PC-3 (cell line): ENCODE measurements at regions not wholly inside any gene's neighbourhood (a gene's known extent, or its start where the extent isn't known, plus 50 kb on each side); places are given as distances from the start of the nearest gene placed in this dataset.

Experiments used
- ATAC-seq: fragments of 200-7000 bp; cut with Tn5 transposase; 2 replicates; pipeline ENCODE4 v1.9.1; 2020; ENCODE audit warnings: mild to moderate bottlenecking, moderate library complexity
- BruUV-seq: library from RNA; stranded (reverse); fragments of 400-500 nt; replicated peaks from 2 replicates; lab custom pipeline; 2021; lab: Mats Ljungman, UMichigan
- CTCF ChIA-PET: fragments of 300-600 bp; sonication (Branson Sonifier 250); formaldehyde crosslinking; loops from one replicate; lab custom pipeline; 2022; ENCODE audit warnings: antibody characterized with exemption; lab: Charles Lee
- POLR2A ChIA-PET: fragments of 300-600 bp; sonication (Branson Sonifier 250); formaldehyde crosslinking; loops from one replicate; lab custom pipeline; 2022; ENCODE audit warnings: antibody characterized with exemption; ENCODE audit not compliant: unreplicated experiment; lab: Charles Lee
- DNase-seq: peaks from one replicate; pipeline ENCODE4 v3.0.0-alpha.2; 2015
- H2AFZ ChIP-seq: fragments of 300-600 bp; sonication (generic); 2 replicates; pipeline ENCODE4 v1.6.0; 2016; ENCODE audit warnings: antibody characterized with exemption, low read length
- H3F3A ChIP-seq: fragments of 300-600 bp; sonication (generic); one replicate; pipeline ENCODE4 v1.6.0; 2017; ENCODE audit warnings: antibody characterized with exemption, low read length, control low read depth, mild to moderate bottlenecking; ENCODE audit not compliant: unreplicated experiment
- H3K27ac ChIP-seq: fragments of 300-600 bp; sonication (generic); 2 replicates; pipeline ENCODE4 v1.5.1; 2016; ENCODE audit warnings: mild to moderate bottlenecking, low read length
- H3K27me3 ChIP-seq: fragments of 300-600 bp; sonication (generic); 2 replicates; pipeline ENCODE4 v1.6.1; 2016; ENCODE audit warnings: low read length, mixed read lengths
- H3K36me3 ChIP-seq: fragments of 300-600 bp; sonication (generic); 2 replicates; pipeline ENCODE4 v1.6.1; 2016; ENCODE audit warnings: low read depth, mixed run types, low read length, mixed read lengths
- H3K4me1 ChIP-seq: fragments of 300-600 bp; sonication (generic); 2 replicates; pipeline ENCODE4 v1.5.1; 2016; ENCODE audit warnings: low read length; ENCODE audit not compliant: insufficient read depth
- H3K4me2 ChIP-seq: fragments of 300-600 bp; sonication (generic); 2 replicates; pipeline ENCODE4 v1.6.0; 2016; ENCODE audit warnings: low read length
- H3K4me3 ChIP-seq: fragments of 300-600 bp; sonication (generic); 2 replicates; pipeline ENCODE4 v1.5.1; 2016; ENCODE audit warnings: mild to moderate bottlenecking, low read length, mixed read lengths
- H3K79me2 ChIP-seq: fragments of 300-600 bp; sonication (generic); 2 replicates; pipeline ENCODE4 v1.6.1; 2017; ENCODE audit warnings: low read length, mixed read lengths
- H3K9ac ChIP-seq: fragments of 300-600 bp; sonication (generic); 2 replicates; pipeline ENCODE4 v1.6.0; 2016; ENCODE audit warnings: mild to moderate bottlenecking, low read length
- H3K9me2 ChIP-seq: fragments of 300-600 bp; sonication (generic); replicated peaks from 2 replicates; pipeline ENCODE4 v1.6.1; 2016; ENCODE audit warnings: mixed run types, low read length, mixed read lengths
- H3K9me3 ChIP-seq: fragments of 300-600 bp; sonication (generic); 2 replicates; pipeline ENCODE4 v1.6.1; 2016; ENCODE audit warnings: low read length, mixed read lengths
- H4K20me1 ChIP-seq: fragments of 300-600 bp; sonication (generic); 2 replicates; pipeline ENCODE4 v1.6.1; 2016; ENCODE audit warnings: low read length, mixed read lengths
- CTCF ChIP-seq: fragments of 300-600 bp; sonication (generic); conservative IDR thresholded peaks from 2 replicates; pipeline ENCODE4 v1.5.1; 2017; ENCODE audit warnings: antibody characterized with exemption, low read depth, mild to moderate bottlenecking, low read length
- EZH2 ChIP-seq: fragments of 300-600 bp; sonication (generic); IDR thresholded peaks from one replicate; pipeline ENCODE4 v1.6.1; 2017; ENCODE audit warnings: antibody characterized with exemption, mild to moderate bottlenecking, low read length; ENCODE audit not compliant: unreplicated experiment
- EZH2phosphoT487 ChIP-seq: fragments of 300-600 bp; sonication (generic); IDR thresholded peaks from 2 replicates; pipeline ENCODE4 v1.6.1; 2018; ENCODE audit warnings: mild to moderate bottlenecking, antibody characterized with exemption, low read length, borderline replicate concordance
- intact Hi-C: fragments of 100-400 bp; cut with micrococcal nuclease; formaldehyde crosslinking; loops from 2 replicates; pipeline ENCODE4 v1.9.0; 2023

DNA sequence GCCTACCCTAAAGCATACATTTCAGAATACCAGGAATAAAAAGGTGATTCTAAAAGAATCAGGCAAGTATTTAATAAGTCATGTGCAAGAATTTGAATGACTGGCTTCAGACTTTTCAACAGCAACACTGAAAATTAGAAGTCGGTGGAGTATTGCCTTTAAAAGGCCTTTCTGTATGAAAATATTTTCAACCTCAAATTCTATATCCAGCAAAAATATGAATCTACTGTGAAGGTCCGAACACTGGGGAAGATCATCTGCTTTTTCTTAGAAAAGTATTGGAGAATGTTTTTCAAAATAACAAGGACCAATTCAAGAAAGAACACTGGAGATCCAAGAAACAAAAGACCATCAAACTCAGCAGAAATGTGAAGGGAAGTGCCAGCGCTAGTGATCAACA is 459.5 kb upstream of the KLF12 start:
- H3K9me3 ChIP-seq, result no peaks in the 10 kb centered on the region
- no TSS peak for BruUV-seq
- no peaks in the 10 kb centered on the region for H3K36me3 ChIP-seq
- H3K9ac ChIP-seq, result no peak overlapping the region
- H2AFZ ChIP-seq, result no peak overlapping the region
- H3K4me1 ChIP-seq, result no peaks in the 10 kb centered on the region
- CTCF ChIA-PET, result no interaction called here
- H3K27ac ChIP-seq, result no peak overlapping the region
- ATAC-seq, result no peak
- H3K79me2 ChIP-seq, result no peaks in the 10 kb centered on the region
- no peak overlapping the region for H3K4me2 ChIP-seq
- no peak overlapping the region for H3K4me3 ChIP-seq
- DNase-seq, result no peak
- TF ChIP-seq CTCF (no peak), EZH2 (no peak), EZH2phosphoT487 (no peak)
- POLR2A ChIA-PET, result no interaction called here
- no peaks in the 10 kb centered on the region for H4K20me1 ChIP-seq
- no peaks in the 10 kb centered on the region for H3K27me3 ChIP-seq
- H3K9me2 ChIP-seq, result no peaks in the 10 kb centered on the region
- intact Hi-C loops, result no loop called here
- no peaks in the 10 kb centered on the region for H3F3A ChIP-seq

DNA sequence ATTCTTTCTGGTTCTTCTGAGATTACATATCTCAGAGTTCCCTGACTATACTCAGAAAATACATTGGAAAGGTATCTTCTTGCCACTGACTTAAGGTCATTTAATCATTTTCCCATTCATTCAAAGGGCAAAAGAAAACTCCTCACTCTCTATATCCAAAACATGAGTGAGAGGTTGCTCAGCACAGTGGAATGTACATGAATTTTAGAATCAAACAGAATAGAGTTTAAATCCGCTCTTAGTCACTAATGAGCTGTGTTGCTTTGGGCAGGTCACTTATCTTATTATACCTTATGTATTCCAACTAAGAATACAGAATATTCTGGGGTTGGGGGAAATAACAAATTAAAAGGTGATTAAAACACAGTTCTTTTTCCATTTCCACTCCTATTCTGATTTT is 452.6 kb upstream of the KLF12 start:
- Histone ChIP-seq H3K9me2 (no peaks in the 10 kb centered on the region), H3K4me2 (no peak overlapping the region), H3K27ac (no peak overlapping the region), H3K79me2 (no peaks in the 10 kb centered on the region), H2AFZ (no peak overlapping the region), H3K4me3 (no peak overlapping the region), H3K36me3 (no peaks in the 10 kb centered on the region), H3F3A (no peaks in the 10 kb centered on the region), H3K9me3 (no peaks in the 10 kb centered on the region), H3K4me1 (no peaks in the 10 kb centered on the region; the same call in 1 of the 2 replicates), H4K20me1 (no peaks in the 10 kb centered on the region), H3K27me3 (no peaks in the 10 kb centered on the region), H3K9ac (no peak overlapping the region)
- ATAC-seq, result peak; percentile 77
- ChIA-PET CTCF (no interaction called here), POLR2A (no interaction called here)
- no TSS peak for BruUV-seq
- intact Hi-C loops, result no loop called here
- DNase-seq, result peak; percentile 59
- TF ChIP-seq CTCF, result no peak
- TF ChIP-seq EZH2, result no peak
- no peak for TF ChIP-seq EZH2phosphoT487

DNA sequence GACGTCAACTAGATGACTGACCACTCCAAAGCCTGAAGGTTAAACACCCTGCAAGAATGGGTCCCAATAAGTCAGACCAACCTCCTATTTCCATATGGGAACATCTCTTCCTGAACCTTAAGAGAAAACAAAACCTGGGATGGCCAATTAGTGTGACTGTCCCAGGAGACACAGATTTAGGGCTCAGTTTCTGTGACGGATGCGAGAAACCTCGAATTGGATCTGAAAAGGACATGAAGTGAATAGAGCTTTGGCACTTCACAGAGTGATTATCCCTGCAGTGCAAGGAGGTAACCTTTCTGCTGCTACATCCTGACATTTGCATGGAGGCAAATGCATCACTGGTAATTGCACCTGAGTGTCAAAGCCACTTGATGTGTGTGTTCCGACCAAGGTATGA is 442.2 kb upstream of the KLF12 start:
- ATAC-seq (no peak), DNase-seq (no peak)
- peak overlapping the region; percentile 85 for H3K4me2 ChIP-seq
- no peaks in the 10 kb centered on the region for H3K9me3 ChIP-seq
- H3F3A ChIP-seq, result no peaks in the 10 kb centered on the region
- no peak overlapping the region for H3K4me3 ChIP-seq
- H2AFZ ChIP-seq, result peak overlapping the region; percentile 88
- no peaks in the 10 kb centered on the region for H4K20me1 ChIP-seq
- no TSS peak for BruUV-seq
- intact Hi-C loops, result loop anchor here (10.0 kb wide), 1 partner anchor 678 kb away; no protein-coding TSS in a partner anchor
- no peak for TF ChIP-seq CTCF
- no peak for TF ChIP-seq EZH2phosphoT487
- no peak for TF ChIP-seq EZH2
- POLR2A ChIA-PET, result no interaction called here
- H3K36me3 ChIP-seq, result no peaks in the 10 kb centered on the region
- H3K9ac ChIP-seq, result no peak overlapping the region
- peaks cover 6% of the 10 kb centered on the region; the same call in 1 of the 2 replicates for H3K4me1 ChIP-seq
- H3K79me2 ChIP-seq, result no peaks in the 10 kb centered on the region
- H3K9me2 ChIP-seq, result no peaks in the 10 kb centered on the region
- H3K27me3 ChIP-seq, result no peaks in the 10 kb centered on the region
- no peak overlapping the region for H3K27ac ChIP-seq
- CTCF ChIA-PET, result no interaction called here
